ENCODE measurements at regions not wholly inside any gene's neighbourhood (a gene's known extent, or its start where the extent isn't known, plus 50 kb on each side); places are given as distances from the start of the nearest gene placed in this dataset.

- TF ChIP-seq CTCF (IDR thresholded peaks at IDR 0.05): no peak
- no peak for TF ChIP-seq POLR2A (IDR thresholded peaks at IDR 0.05)
- no peak for TF ChIP-seq EP300 (IDR thresholded peaks at IDR 0.05)
These were observed 68.3 kb upstream of the ARHGAP29 start for GRCh38 chr1:94305704-94306103.

Data from stomach (tissue), 4 donors.